Posterior cingulate gyrus (tissue), 11 donors: ENCODE measurements at regions not wholly inside any gene's neighbourhood (a gene's known extent, or its start where the extent isn't known, plus 50 kb on each side); places are given as distances from the start of the nearest gene placed in this dataset.

Experiments
- DNase-seq, 10 donors: peaks; one replicate each; pipeline versions ENCODE4 v3.0.0 to v3.0.0-alpha.2; 2020 to 2021; ENCODE audit warnings: mixed read lengths in 3 of 10
- intact Hi-C: fragments of 100-400 bp; cut with DNase I; formaldehyde crosslinking; loops from one replicate; pipeline ENCODE4 v1.15.1; 2023

- intact Hi-C loops = no loop called here
- DNase-seq = peak in 1 of 10 donors; percentile 28
These were observed 57.1 kb upstream of the ID3 start for GRCh38 chr1:23616292-23616824.

GRCh38 chr1:23615852-23616251 lies 56.6 kb upstream of the ID3 start:
- no peak for DNase-seq
- intact Hi-C loops = no loop called here

- intact Hi-C loops = no loop called here
- peak in 1 of 10 donors; percentile 57 for DNase-seq
These were observed 56.1 kb upstream of the ID3 start for GRCh38 chr1:23615423-23615822.

GRCh38 chr1:23614032-23614660 lies 54.8 kb upstream of the ID3 start:
- no peak for DNase-seq
- intact Hi-C loops = no loop called here

GRCh38 chr1:23613191-23614031 lies 54.1 kb upstream of the ID3 start:
- intact Hi-C loops = no loop called here
- DNase-seq = no peak

- no peak for DNase-seq
- intact Hi-C loops = no loop called here
These were observed 52.5 kb upstream of the ID3 start for GRCh38 chr1:23611601-23612327.

GRCh38 chr1:23610677-23611076 lies 51.4 kb upstream of the ID3 start:
- intact Hi-C loops = no loop called here
- DNase-seq = no peak

- intact Hi-C loops = no loop called here
- DNase-seq = no peak
These were observed 50.7 kb upstream of the ID3 start for GRCh38 chr1:23609971-23610370.
